WI38 (cell line): ENCODE measurements at regions not wholly inside any gene's neighbourhood (a gene's known extent, or its start where the extent isn't known, plus 50 kb on each side); places are given as distances from the start of the nearest gene placed in this dataset.
A peak's percentile ranks its signal among the peaks of the same experiment; 100 is the strongest.
"Not testable (repeated sequence)": the region's sequence is repeated elsewhere in the genome, so short reads cannot be mapped to it uniquely, and the experiment has no call there.

Experiments
- H3K4me3 ChIP-seq: 2 replicates; pipeline ENCODE4 v1.5.1; 2011; ENCODE audit warnings: low read depth, mild to moderate bottlenecking, control low read depth, low read length
- TF ChIP-seq, protein P1 (sequence below): IDR thresholded peaks from 2 replicates; pipeline ENCODE4 v1.5.1; 2012; ENCODE audit warnings: low read depth, mild to moderate bottlenecking, control low read depth, low read length

DNA sequence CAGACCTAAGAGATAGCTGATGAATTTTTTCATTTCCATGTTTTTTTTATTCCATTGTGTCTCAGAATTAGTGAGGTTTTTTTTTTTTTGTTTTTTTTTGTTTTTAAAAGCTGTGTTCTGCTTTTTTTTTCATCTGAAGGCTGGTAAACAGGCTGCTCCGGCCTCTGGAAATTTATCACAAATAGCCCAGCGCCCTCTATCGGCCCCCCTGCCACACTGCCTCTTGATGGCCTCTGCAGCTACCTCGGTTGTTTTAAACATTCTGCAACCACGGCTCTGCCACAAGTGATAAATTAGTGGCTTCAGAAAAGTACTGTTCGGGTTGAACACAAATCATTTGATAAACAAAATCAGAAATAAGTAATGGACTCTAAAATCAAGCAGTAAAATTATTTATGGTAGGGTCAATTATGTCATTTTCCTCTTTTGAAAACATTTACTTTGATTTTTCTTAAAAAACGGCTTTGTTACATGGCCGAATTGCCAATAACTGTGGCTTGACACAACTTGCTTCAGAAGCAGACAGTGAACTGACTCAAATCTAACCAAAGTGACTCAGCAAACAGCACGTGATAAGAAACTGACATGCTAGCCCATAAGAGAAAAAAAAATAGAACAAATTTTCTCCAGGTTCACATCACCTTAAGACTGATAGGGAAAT, 87.8 kb downstream of the RSL24D1 start:
- TF ChIP-seq, protein P1, sequence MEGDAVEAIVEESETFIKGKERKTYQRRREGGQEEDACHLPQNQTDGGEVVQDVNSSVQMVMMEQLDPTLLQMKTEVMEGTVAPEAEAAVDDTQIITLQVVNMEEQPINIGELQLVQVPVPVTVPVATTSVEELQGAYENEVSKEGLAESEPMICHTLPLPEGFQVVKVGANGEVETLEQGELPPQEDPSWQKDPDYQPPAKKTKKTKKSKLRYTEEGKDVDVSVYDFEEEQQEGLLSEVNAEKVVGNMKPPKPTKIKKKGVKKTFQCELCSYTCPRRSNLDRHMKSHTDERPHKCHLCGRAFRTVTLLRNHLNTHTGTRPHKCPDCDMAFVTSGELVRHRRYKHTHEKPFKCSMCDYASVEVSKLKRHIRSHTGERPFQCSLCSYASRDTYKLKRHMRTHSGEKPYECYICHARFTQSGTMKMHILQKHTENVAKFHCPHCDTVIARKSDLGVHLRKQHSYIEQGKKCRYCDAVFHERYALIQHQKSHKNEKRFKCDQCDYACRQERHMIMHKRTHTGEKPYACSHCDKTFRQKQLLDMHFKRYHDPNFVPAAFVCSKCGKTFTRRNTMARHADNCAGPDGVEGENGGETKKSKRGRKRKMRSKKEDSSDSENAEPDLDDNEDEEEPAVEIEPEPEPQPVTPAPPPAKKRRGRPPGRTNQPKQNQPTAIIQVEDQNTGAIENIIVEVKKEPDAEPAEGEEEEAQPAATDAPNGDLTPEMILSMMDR = peak; percentile 34
- H3K4me3 ChIP-seq = no peak overlapping the region

DNA sequence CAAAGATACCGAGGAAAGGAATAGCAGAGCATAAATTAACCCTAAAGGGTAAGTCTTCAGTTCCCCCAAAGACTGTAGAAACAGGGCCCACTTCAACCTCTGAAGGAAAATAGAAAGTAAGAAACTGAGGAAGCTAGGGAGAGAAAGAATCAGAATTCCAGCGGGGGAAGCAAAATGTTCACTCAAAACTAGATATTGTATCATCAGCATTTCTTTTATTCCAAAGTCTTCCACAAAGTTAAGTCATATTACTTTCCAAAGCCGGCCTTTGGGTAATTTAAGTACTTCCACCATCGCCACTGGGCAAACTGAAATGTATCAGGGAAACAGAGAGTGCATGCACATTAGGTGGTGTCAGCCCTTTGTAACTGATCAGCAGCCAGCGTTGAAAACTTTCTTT, 88.3 kb downstream of the RSL24D1 start:
- TF ChIP-seq, protein P1 = no peak
- no peak overlapping the region for H3K4me3 ChIP-seq

DNA sequence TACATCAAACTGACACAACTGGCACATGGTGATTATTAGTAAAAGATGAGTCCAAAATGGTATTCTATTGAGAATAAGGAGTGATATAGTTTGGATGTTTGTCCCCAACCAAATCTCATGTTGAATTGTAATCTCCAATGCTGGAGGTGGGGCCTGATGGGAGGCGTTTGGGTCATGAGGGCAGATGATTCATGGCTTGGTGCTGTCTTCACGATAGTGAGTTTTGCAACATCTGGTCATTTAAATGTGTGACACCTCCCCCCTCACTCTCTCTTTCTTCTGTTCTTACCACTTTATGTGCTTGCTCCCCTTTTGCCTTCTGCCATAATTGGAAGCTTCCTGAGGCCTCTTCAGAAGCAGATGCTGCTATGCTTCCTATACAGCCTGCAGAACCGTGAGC, 90.6 kb downstream of the RSL24D1 start:
- TF ChIP-seq, protein P1 = no peak

DNA sequence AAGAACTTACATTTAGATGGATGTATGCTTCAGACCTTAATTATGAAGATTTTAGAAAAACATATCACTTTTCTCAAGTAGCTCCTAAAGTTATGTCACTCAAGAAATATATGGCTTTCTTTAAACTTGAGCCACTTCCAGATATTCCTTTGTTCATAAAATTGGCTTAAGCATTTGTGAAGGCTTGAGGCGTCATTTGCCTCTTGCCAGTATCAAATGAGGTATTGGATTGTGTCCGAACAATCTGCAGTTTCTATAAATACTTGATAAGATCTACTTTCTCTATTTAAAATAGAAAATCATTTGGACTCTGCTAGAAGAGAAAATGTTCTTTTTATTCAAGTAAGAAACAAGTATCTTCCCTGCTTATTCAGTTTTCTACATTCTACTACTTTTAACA, 102.6 kb downstream of the RSL24D1 start:
- no peak overlapping the region for H3K4me3 ChIP-seq
- TF ChIP-seq, protein P1 = no peak

More for the DNA sequence above, 90.6 kb downstream of the RSL24D1 start:
- H3K4me3 ChIP-seq = no peak overlapping the region

DNA sequence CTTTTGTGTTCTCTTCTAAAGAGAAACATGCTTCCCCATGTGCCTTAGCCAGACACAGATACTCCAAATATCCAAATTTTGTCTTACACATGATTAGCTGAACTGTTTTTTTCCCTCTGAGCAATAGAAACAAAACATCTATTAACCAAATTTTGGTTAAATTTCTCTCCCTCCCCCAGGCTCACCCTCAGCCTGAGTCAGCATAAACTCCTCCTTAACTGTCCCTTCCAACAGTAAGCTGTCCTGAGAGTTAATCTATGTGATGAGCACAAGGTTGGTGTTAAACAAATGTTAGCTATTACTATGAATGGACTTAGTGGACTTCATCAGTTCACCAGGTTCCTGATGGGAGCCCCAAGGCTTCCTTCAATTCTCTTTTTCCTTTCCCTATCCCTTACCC, 108.5 kb downstream of the RSL24D1 start:
- H3K4me3 ChIP-seq = no peak overlapping the region
- TF ChIP-seq, protein P1 = no peak

DNA sequence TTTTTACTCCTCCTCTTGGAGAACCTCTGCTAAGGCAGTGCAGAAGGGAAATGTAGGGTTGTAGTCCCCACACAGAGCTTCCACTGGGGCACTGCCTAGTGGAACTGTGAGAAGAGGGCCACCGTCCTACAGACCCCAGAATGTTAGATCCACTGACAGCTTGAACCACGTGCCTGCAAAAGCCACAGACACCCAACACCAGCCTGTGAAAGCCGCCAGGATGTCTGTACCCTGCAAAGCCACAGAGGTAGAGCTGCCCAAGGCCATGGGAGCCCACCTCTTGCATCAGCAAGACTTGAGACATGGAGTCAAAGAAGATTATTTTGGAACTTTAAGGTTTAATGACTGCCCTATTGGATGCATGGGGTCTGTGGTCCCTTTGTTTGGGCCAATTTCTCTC, 112.1 kb downstream of the RSL24D1 start:
- H3K4me3 ChIP-seq = no peak overlapping the region
- TF ChIP-seq, protein P1 = no peak

DNA sequence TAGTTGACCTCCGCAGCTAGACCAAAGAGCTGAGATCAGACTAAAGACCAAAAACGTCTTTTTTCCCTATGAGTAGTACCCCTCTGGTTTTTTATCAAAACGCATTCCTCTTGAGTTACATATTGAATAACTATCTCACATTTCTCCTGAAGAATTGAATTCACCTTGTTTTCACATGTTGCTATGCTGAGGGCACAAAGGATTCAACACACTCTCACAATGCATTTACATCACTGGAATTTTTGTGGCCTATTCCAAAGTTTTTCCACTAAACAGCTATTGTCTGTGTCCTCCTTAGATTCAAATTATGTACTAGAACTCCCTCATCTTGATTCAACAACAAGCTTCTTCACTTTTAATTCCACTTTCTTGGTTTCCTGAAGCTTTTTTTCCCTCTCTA, 112.5 kb downstream of the RSL24D1 start:
- no peak overlapping the region for H3K4me3 ChIP-seq
- TF ChIP-seq, protein P1 = no peak

DNA sequence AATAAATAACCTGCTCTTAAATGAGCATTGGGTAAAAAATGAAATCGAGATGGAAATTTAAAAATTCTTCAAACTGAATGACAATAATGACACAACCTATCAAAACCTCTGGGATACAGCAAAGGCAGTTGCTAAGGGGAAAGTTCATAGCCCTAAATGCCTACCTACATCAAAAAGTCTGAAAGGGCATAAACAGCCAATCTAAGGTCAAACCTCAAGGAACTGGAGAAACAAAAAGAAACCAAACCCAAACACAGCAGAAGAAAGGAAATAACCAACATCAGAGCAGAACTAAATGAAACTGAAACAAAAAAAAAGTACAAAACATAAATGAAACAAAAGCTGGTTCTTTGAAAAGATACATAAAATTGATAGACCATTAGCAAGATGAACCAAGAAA, 119.7 kb downstream of the RSL24D1 start:
- H3K4me3 ChIP-seq = not testable (repeated sequence)
